OCI-LY7 (cell line): ENCODE measurements at regions not wholly inside any gene's neighbourhood (a gene's known extent, or its start where the extent isn't known, plus 50 kb on each side); places are given as distances from the start of the nearest gene placed in this dataset.

ENCODE experiments used
- BruUV-seq: library from RNA; stranded (reverse); fragments of 400-500 nt; replicated peaks from 2 replicates; lab custom pipeline; 2021; lab: Mats Ljungman, UMichigan
- CTCF ChIA-PET: fragments of 300-600 bp; sonication (Branson Sonifier 250); formaldehyde crosslinking; loops from one replicate; lab custom pipeline; 2022; ENCODE audit warnings: antibody characterized with exemption; ENCODE audit not compliant: unreplicated experiment; lab: Charles Lee
- POLR2A ChIA-PET: fragments of 300-600 bp; sonication (Branson Sonifier 250); formaldehyde crosslinking; loops from one replicate; lab custom pipeline; 2022; ENCODE audit warnings: antibody characterized with exemption; lab: Charles Lee
- DNase-seq: peaks from one replicate; pipeline ENCODE4 v3.0.0-alpha.2; 2015; ENCODE audit warnings: low spot score
- H2AFZ ChIP-seq: fragments of 200-600 bp; sonication (generic), shearing (Covaris generic); 2 replicates; pipeline ENCODE4 v1.6.1; 2014; ENCODE audit warnings: mild to moderate bottlenecking, antibody characterized with exemption, low read length, moderate library complexity
- H3K27ac ChIP-seq: fragments of 200-600 bp; sonication (generic); 2 replicates; pipeline ENCODE4 v1.5.1; 2014; ENCODE audit warnings: mixed run types, low read depth, mild to moderate bottlenecking, moderate library complexity, low read length, inconsistent platforms; ENCODE audit not compliant: poor library complexity, severe bottlenecking
- H3K36me3 ChIP-seq: fragments of 200-600 bp; sonication (generic); 2 replicates; pipeline ENCODE4 v1.6.1; 2014; ENCODE audit warnings: mild to moderate bottlenecking, antibody characterized with exemption, low read length, moderate library complexity, mixed read lengths; ENCODE audit not compliant: insufficient read depth
- H3K4me1 ChIP-seq: fragments of 200-600 bp; sonication (generic); 2 replicates; pipeline ENCODE4 v1.5.1; 2014; ENCODE audit warnings: mild to moderate bottlenecking, low read length; ENCODE audit not compliant: insufficient read depth, poor library complexity, severe bottlenecking
- H3K4me2 ChIP-seq: fragments of 200-600 bp; sonication (generic); 2 replicates; pipeline ENCODE4 v1.6.1; 2014; ENCODE audit warnings: mild to moderate bottlenecking, low read length
- H3K4me3 ChIP-seq: fragments of 200-600 bp; sonication (generic); 2 replicates; pipeline ENCODE4 v1.5.1; 2014; ENCODE audit warnings: mild to moderate bottlenecking, low read depth, low read length; ENCODE audit not compliant: poor library complexity, severe bottlenecking
- H3K79me2 ChIP-seq: fragments of 200-600 bp; sonication (generic); 2 replicates; pipeline ENCODE4 v1.6.1; 2016; ENCODE audit warnings: low read depth, mild to moderate bottlenecking, low read length, moderate library complexity, mixed read lengths; ENCODE audit not compliant: insufficient read depth
- H3K9me2 ChIP-seq: fragments of 200-600 bp; sonication (generic); 2 replicates; pipeline ENCODE4 v1.6.1; 2016; ENCODE audit warnings: mild to moderate bottlenecking, low read length, mixed read lengths; ENCODE audit not compliant: insufficient read depth
- H3K9me3 ChIP-seq: fragments of 200-600 bp; sonication (generic); 2 replicates; pipeline ENCODE4 v1.6.1; 2014; ENCODE audit warnings: mild to moderate bottlenecking, mixed run types, low read length, mixed read lengths
- H4K20me1 ChIP-seq: fragments of 200-600 bp; sonication (generic); 2 replicates; pipeline ENCODE4 v1.6.1; 2014; ENCODE audit warnings: mild to moderate bottlenecking, antibody characterized with exemption, low read length, moderate library complexity, mixed read lengths; ENCODE audit not compliant: insufficient read depth
- CTCF ChIP-seq: fragments of 200-600 bp; sonication (generic); conservative IDR thresholded peaks from 2 replicates; pipeline ENCODE4 v1.5.1; 2014; ENCODE audit warnings: mild to moderate bottlenecking, antibody characterized with exemption, low read length, moderate library complexity, mixed read lengths
- EZH2phosphoT487 ChIP-seq: fragments of 200-600 bp; sonication (generic); IDR thresholded peaks from 2 replicates; pipeline ENCODE4 v1.6.1; 2018; ENCODE audit warnings: low read depth, borderline replicate concordance, mild to moderate bottlenecking, mixed run types, antibody characterized with exemption, low read length, moderate library complexity, mixed read lengths
- intact Hi-C: fragments of 100-400 bp; cut with micrococcal nuclease; formaldehyde crosslinking; loops from one replicate; pipeline ENCODE4 v1.10.0; 2022; ENCODE audit not compliant: unreplicated experiment

- intact Hi-C loops = no loop called here
- Histone ChIP-seq H3K79me2 (no peaks in the 10 kb centered on the region), H3K4me3 (no peak overlapping the region), H4K20me1 (no peaks in the 10 kb centered on the region), H3K9me2 (no peaks in the 10 kb centered on the region), H3K27ac (no peak overlapping the region), H3K9me3 (no peaks in the 10 kb centered on the region), H2AFZ (no peak overlapping the region), H3K36me3 (no peaks in the 10 kb centered on the region), H3K4me2 (no peak overlapping the region), H3K4me1 (no peaks in the 10 kb centered on the region)
- DNase-seq = no peak
- no peak for TF ChIP-seq EZH2phosphoT487
- no peak for TF ChIP-seq CTCF
- no TSS peak for BruUV-seq
- ChIA-PET CTCF (no interaction called here), POLR2A (interaction anchor here (0.6 kb wide), 1 partner anchor 517 kb away, joined by 10 read pairs; no protein-coding TSS in a partner anchor)
Observed at GRCh38 chr2:239500574-239501550, 100.0 kb upstream of the HDAC4 start.

GRCh38 chr2:239499726-239500573, 99.1 kb upstream of the HDAC4 start:
- no peak for DNase-seq
- CTCF ChIA-PET = no interaction called here
- no peak for TF ChIP-seq CTCF
- TF ChIP-seq EZH2phosphoT487 = no peak
- intact Hi-C loops = no loop called here
- H3K4me3 ChIP-seq = no peak overlapping the region
- H3K36me3 ChIP-seq = no peaks in the 10 kb centered on the region
- no peaks in the 10 kb centered on the region for H3K4me1 ChIP-seq
- H4K20me1 ChIP-seq = no peaks in the 10 kb centered on the region
- no peak overlapping the region for H3K27ac ChIP-seq
- no peak overlapping the region for H3K4me2 ChIP-seq
- H3K9me3 ChIP-seq = no peaks in the 10 kb centered on the region
- BruUV-seq = no TSS peak
- H3K9me2 ChIP-seq = no peaks in the 10 kb centered on the region
- POLR2A ChIA-PET = no interaction called here
- H3K79me2 ChIP-seq = no peaks in the 10 kb centered on the region
- no peak overlapping the region for H2AFZ ChIP-seq
